MCF 10A (cell line): ENCODE measurements at regions not wholly inside any gene's neighbourhood (a gene's known extent, or its start where the extent isn't known, plus 50 kb on each side); places are given as distances from the start of the nearest gene placed in this dataset.

Experiments
- BruUV-seq: library from RNA; stranded (reverse); fragments of 400-500 nt; replicated peaks from 2 replicates; lab custom pipeline; 2021; lab: Mats Ljungman, UMichigan
- CTCF ChIA-PET: fragments of 300-600 bp; sonication (Branson Sonifier 250); formaldehyde crosslinking; extraction: SDS; loops from one replicate; lab custom pipeline; 2021; ENCODE audit warnings: antibody characterized with exemption, inconsistent platforms; lab: Yijun Ruan, JAX
- POLR2A ChIA-PET: fragments of 300-600, 350-650 bp; sonication (Branson Sonifier 250); formaldehyde crosslinking; extraction: SDS; loops from one replicate; lab custom pipeline; 2020; ENCODE audit warnings: antibody characterized with exemption, inconsistent platforms; lab: Yijun Ruan, JAX
- DNase-seq: peaks from one replicate; pipeline ENCODE4 v3.0.0-alpha.2; 2018; ENCODE audit not compliant: unreplicated experiment
- H3K27ac Mint-ChIP-seq: one replicate; pipeline ENCODE4 v1.8.0; 2022; ENCODE audit warnings: mild to moderate bottlenecking, low read depth, mixed read lengths; ENCODE audit not compliant: unreplicated experiment
- H3K27me3 Mint-ChIP-seq: one replicate; pipeline ENCODE4 v1.8.0; 2022; ENCODE audit warnings: mixed read lengths; ENCODE audit not compliant: insufficient read depth, unreplicated experiment
- H3K36me3 Mint-ChIP-seq: one replicate; pipeline ENCODE4 v1.8.0; 2022; ENCODE audit warnings: mild to moderate bottlenecking, moderate library complexity, mixed read lengths; ENCODE audit not compliant: insufficient read depth, unreplicated experiment
- H3K4me1 Mint-ChIP-seq: one replicate; pipeline ENCODE4 v1.8.0; 2022; ENCODE audit warnings: mixed read lengths; ENCODE audit not compliant: insufficient read depth, unreplicated experiment
- H3K4me3 Mint-ChIP-seq: one replicate; pipeline ENCODE4 v1.8.0; 2022; ENCODE audit warnings: mild to moderate bottlenecking, moderate library complexity, mixed read lengths; ENCODE audit not compliant: unreplicated experiment
- H3K9me3 Mint-ChIP-seq: one replicate; pipeline ENCODE4 v1.8.0; 2022; ENCODE audit warnings: mixed read lengths; ENCODE audit not compliant: unreplicated experiment
- CTCF ChIP-seq: fragments of 200-600 bp; IDR thresholded peaks from one replicate; pipeline ENCODE4 v1.8.0; 2022; ENCODE audit warnings: antibody characterized with exemption, mild to moderate bottlenecking; ENCODE audit not compliant: unreplicated experiment
- intact Hi-C: fragments of 100-400 bp; cut with micrococcal nuclease; formaldehyde crosslinking; loops from 2 replicates; pipeline ENCODE4 v1.14.1; 2022

- ChIA-PET POLR2A (no interaction called here), CTCF (interaction anchor here (2.0 kb wide), 1 partner anchor 15 kb away, joined by 6 read pairs; no protein-coding TSS in a partner anchor)
- DNase-seq, result no peak
- no peaks in the 10 kb centered on the region for H3K27me3 Mint-ChIP-seq
- no peak overlapping the region for H3K4me3 Mint-ChIP-seq
- no peaks in the 10 kb centered on the region for H3K36me3 Mint-ChIP-seq
- H3K4me1 Mint-ChIP-seq, result peaks cover 8% of the 10 kb centered on the region
- TF ChIP-seq CTCF, result no peak
- BruUV-seq, result no TSS peak
- no peaks in the 10 kb centered on the region for H3K9me3 Mint-ChIP-seq
- H3K27ac Mint-ChIP-seq, result no peak overlapping the region
- intact Hi-C loops, result no loop called here
Measured at GRCh38 chr7:80082213-80082612, 52.4 kb upstream of the GNAI1 start.

- Mint-ChIP-seq H3K36me3 (no peaks in the 10 kb centered on the region), H3K4me1 (peaks cover 8% of the 10 kb centered on the region), H3K27ac (peak overlapping the region; percentile 80), H3K27me3 (no peaks in the 10 kb centered on the region), H3K4me3 (peak overlapping the region; percentile 61), H3K9me3 (no peaks in the 10 kb centered on the region)
- DNase-seq, result no peak
- BruUV-seq, result no TSS peak
- no peak for TF ChIP-seq CTCF
- ChIA-PET CTCF (interaction anchor here (1.2 to 2.4 kb wide), 6 partner anchors 9 to 1391 kb away, joined by 3 to 11 read pairs (median 5); no protein-coding TSS in a partner anchor), POLR2A (interaction anchor here (0.7 to 3.3 kb wide), 4 partner anchors 9 to 445 kb away, joined by 4 to 17 read pairs (median 4); partner anchors contain the start of gene GNAI1)
- intact Hi-C loops, result no loop called here
Measured at GRCh38 chr7:80078886-80079285, 55.7 kb upstream of the GNAI1 start.

GRCh38 chr7:80078159-80078731, 56.4 kb upstream of the GNAI1 start:
- Mint-ChIP-seq H3K4me1 (peaks cover 8% of the 10 kb centered on the region), H3K36me3 (no peaks in the 10 kb centered on the region), H3K27ac (peak overlapping the region; percentile 80), H3K27me3 (no peaks in the 10 kb centered on the region), H3K9me3 (peaks cover 4% of the 10 kb centered on the region), H3K4me3 (peak overlapping the region; percentile 61)
- ChIA-PET POLR2A (interaction anchor here (0.7 to 3.3 kb wide), 4 partner anchors 10 to 446 kb away, joined by 4 to 17 read pairs (median 4); partner anchors contain the start of gene GNAI1), CTCF (interaction anchor here (0.6 to 2.4 kb wide), 7 partner anchors 10 to 1392 kb away, joined by 3 to 11 read pairs (median 4); no protein-coding TSS in a partner anchor)
- peak; percentile 21 for DNase-seq
- no TSS peak for BruUV-seq
- TF ChIP-seq CTCF, result no peak
- intact Hi-C loops, result no loop called here

GRCh38 chr7:80070391-80070790, 64.2 kb upstream of the GNAI1 start:
- no peak for TF ChIP-seq CTCF
- H3K36me3 Mint-ChIP-seq, result no peaks in the 10 kb centered on the region
- POLR2A ChIA-PET, result interaction anchor here (0.7 kb wide), 1 partner anchor 592 kb away, joined by 3 read pairs; no protein-coding TSS in a partner anchor
- no peak for DNase-seq
- CTCF ChIA-PET, result interaction anchor here (0.9 kb wide), 1 partner anchor 11 kb away, joined by 3 read pairs; no protein-coding TSS in a partner anchor
- intact Hi-C loops, result no loop called here
- no peaks in the 10 kb centered on the region for H3K4me1 Mint-ChIP-seq
- no peak overlapping the region for H3K4me3 Mint-ChIP-seq
- H3K9me3 Mint-ChIP-seq, result peaks cover 22% of the 10 kb centered on the region
- no peak overlapping the region for H3K27ac Mint-ChIP-seq
- H3K27me3 Mint-ChIP-seq, result no peaks in the 10 kb centered on the region
- BruUV-seq, result no TSS peak
